SU-DHL-6 (cell line): ENCODE measurements at regions not wholly inside any gene's neighbourhood (a gene's known extent, or its start where the extent isn't known, plus 50 kb on each side); places are given as distances from the start of the nearest gene placed in this dataset.

Experiments used
- H2AFZ ChIP-seq: fragments of 200-600 bp; sonication (generic); 2 replicates; pipeline ENCODE4 v1.6.1; 2014; ENCODE audit warnings: low read depth, mild to moderate bottlenecking, moderate library complexity, mixed read lengths, antibody characterized with exemption, low read length; ENCODE audit not compliant: severe bottlenecking
- H3F3A ChIP-seq: fragments of 200-600 bp; shearing (Covaris generic); 2 replicates; pipeline ENCODE4 v1.6.0; 2016; ENCODE audit warnings: antibody characterized with exemption, mild to moderate bottlenecking; ENCODE audit not compliant: insufficient read depth
- H3K27ac ChIP-seq: fragments of 200-600 bp; sonication (generic); 2 replicates; pipeline ENCODE4 v1.5.1; 2016; ENCODE audit warnings: low read depth, mild to moderate bottlenecking, low read length, moderate library complexity, mixed read lengths
- H3K27me3 ChIP-seq: fragments of 200-600 bp; sonication (generic), shearing (Covaris generic); 2 replicates; pipeline ENCODE4 v1.6.0; 2014; ENCODE audit warnings: mild to moderate bottlenecking, low read length
- H3K36me3 ChIP-seq: fragments of 200-600 bp; sonication (generic); 2 replicates; pipeline ENCODE4 v1.6.1; 2014; ENCODE audit warnings: mild to moderate bottlenecking, low read length, mixed read lengths
- H3K4me2 ChIP-seq: fragments of 300-600, 200-600 bp; shearing (Covaris generic), sonication (generic); 2 replicates; pipeline ENCODE4 v1.6.0; 2014; ENCODE audit warnings: low read length, low read depth, mild to moderate bottlenecking; ENCODE audit not compliant: poor library complexity, severe bottlenecking
- H3K4me3 ChIP-seq: fragments of 200-600 bp; sonication (generic); 2 replicates; pipeline ENCODE4 v1.5.1; 2014; ENCODE audit warnings: antibody characterized with exemption, low read length, mild to moderate bottlenecking, mixed read lengths; ENCODE audit not compliant: insufficient read depth, poor library complexity, severe bottlenecking
- H3K79me2 ChIP-seq: fragments of 200-600 bp; sonication (generic); 2 replicates; pipeline ENCODE4 v1.6.1; 2014; ENCODE audit warnings: mild to moderate bottlenecking, low read length, moderate library complexity; ENCODE audit not compliant: insufficient read depth
- H3K9ac ChIP-seq: fragments of 200-600 bp; sonication (generic); 2 replicates; pipeline ENCODE4 v1.7.0; 2014; ENCODE audit warnings: mild to moderate bottlenecking, low read length
- H3K9me2 ChIP-seq: fragments of 200-600 bp; sonication (generic); replicated peaks from 2 replicates; pipeline ENCODE4 v1.6.1; 2014; ENCODE audit warnings: low read length; ENCODE audit not compliant: insufficient read depth
- H3K9me3 ChIP-seq: fragments of 200-600 bp; sonication (generic); 2 replicates; pipeline ENCODE4 v1.6.1; 2014; ENCODE audit warnings: low read length, mixed read lengths; ENCODE audit not compliant: insufficient read depth
- H4K20me1 ChIP-seq: fragments of 200-600 bp; sonication (generic); 2 replicates; pipeline ENCODE4 v1.6.1; 2014; ENCODE audit warnings: low read depth, mild to moderate bottlenecking, antibody characterized with exemption, low read length, moderate library complexity, mixed read lengths
- CTCF ChIP-seq: fragments of 200-600 bp; sonication (generic); IDR thresholded peaks from one replicate; pipeline ENCODE4 v1.5.1; 2017; ENCODE audit warnings: antibody characterized with exemption, mild to moderate bottlenecking, low read length, moderate library complexity; ENCODE audit not compliant: insufficient read depth, poor library complexity, severe bottlenecking
- EZH2phosphoT487 ChIP-seq: fragments of 200-600 bp; sonication (generic), shearing (Covaris generic); conservative IDR thresholded peaks from 2 replicates; pipeline ENCODE4 v1.6.1; 2018; ENCODE audit warnings: mild to moderate bottlenecking, antibody characterized with exemption, low read length, moderate library complexity, mixed read lengths

- no peaks in the 10 kb centered on the region for H4K20me1 ChIP-seq
- no peak overlapping the region for H3K4me2 ChIP-seq
- H3K36me3 ChIP-seq: no peaks in the 10 kb centered on the region
- no peak for TF ChIP-seq CTCF
- TF ChIP-seq EZH2phosphoT487: no peak
- H3K79me2 ChIP-seq: no peaks in the 10 kb centered on the region
- H3K9ac ChIP-seq: no peak overlapping the region
- H3K27ac ChIP-seq: no peak overlapping the region
- H3K27me3 ChIP-seq: no peaks in the 10 kb centered on the region
- H3K4me3 ChIP-seq: no peak overlapping the region
- H2AFZ ChIP-seq: no peak overlapping the region
- H3K9me3 ChIP-seq: no peaks in the 10 kb centered on the region
- no peaks in the 10 kb centered on the region for H3F3A ChIP-seq
- H3K9me2 ChIP-seq: no peaks in the 10 kb centered on the region
Measured at GRCh38 chr15:94127006-94127405, 104.4 kb upstream of the MCTP2 start.

- no peaks in the 10 kb centered on the region for H4K20me1 ChIP-seq
- no peak overlapping the region for H3K4me2 ChIP-seq
- no peaks in the 10 kb centered on the region for H3K9me3 ChIP-seq
- no peak overlapping the region for H2AFZ ChIP-seq
- no peaks in the 10 kb centered on the region for H3K79me2 ChIP-seq
- H3F3A ChIP-seq: no peaks in the 10 kb centered on the region
- no peaks in the 10 kb centered on the region for H3K27me3 ChIP-seq
- no peaks in the 10 kb centered on the region for H3K36me3 ChIP-seq
- H3K9ac ChIP-seq: no peak overlapping the region
- TF ChIP-seq EZH2phosphoT487: no peak
- TF ChIP-seq CTCF: no peak
- H3K9me2 ChIP-seq: no peaks in the 10 kb centered on the region
- no peak overlapping the region for H3K27ac ChIP-seq
- no peak overlapping the region for H3K4me3 ChIP-seq
Measured at GRCh38 chr15:94125698-94126097, 105.7 kb upstream of the MCTP2 start.

DNA sequence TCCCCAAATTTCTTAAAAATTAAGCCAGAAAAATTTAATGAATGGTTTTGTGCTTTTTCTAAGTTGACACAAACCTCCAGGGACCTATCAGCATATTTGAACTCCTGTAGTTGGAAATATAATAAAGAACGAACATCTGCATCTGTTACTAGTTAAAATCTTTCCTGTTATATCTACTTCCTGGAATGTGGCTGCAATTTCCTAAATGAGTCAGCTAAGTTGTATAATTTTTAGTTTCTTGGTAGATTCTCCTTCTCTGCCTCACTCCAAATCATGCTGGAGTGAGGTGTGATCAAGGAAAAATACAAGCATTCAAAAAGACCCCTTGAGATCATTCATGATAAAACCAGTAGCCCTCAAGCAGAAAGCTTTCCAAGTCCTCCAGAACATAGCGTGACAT lies 106.2 kb upstream of the MCTP2 start:
- Histone ChIP-seq H3K27me3 (no peaks in the 10 kb centered on the region), H3F3A (no peaks in the 10 kb centered on the region), H3K4me3 (no peak overlapping the region), H3K36me3 (no peaks in the 10 kb centered on the region), H3K9me2 (no peaks in the 10 kb centered on the region), H4K20me1 (no peaks in the 10 kb centered on the region), H3K9ac (no peak overlapping the region), H3K27ac (no peak overlapping the region), H3K4me2 (no peak overlapping the region), H3K9me3 (no peaks in the 10 kb centered on the region), H3K79me2 (no peaks in the 10 kb centered on the region), H2AFZ (no peak overlapping the region)
- TF ChIP-seq EZH2phosphoT487: no peak
- no peak for TF ChIP-seq CTCF

- H3K9me3 ChIP-seq: no peaks in the 10 kb centered on the region
Measured at GRCh38 chr15:94122516-94122915, 108.8 kb upstream of the MCTP2 start.

More at GRCh38 chr15:94122516-94122915, 108.8 kb upstream of the MCTP2 start:
- no peak overlapping the region for H3K27ac ChIP-seq
- no peak overlapping the region for H3K9ac ChIP-seq
- H3K27me3 ChIP-seq: no peaks in the 10 kb centered on the region
- H3K36me3 ChIP-seq: no peaks in the 10 kb centered on the region
- no peaks in the 10 kb centered on the region for H3K9me2 ChIP-seq
- no peaks in the 10 kb centered on the region for H3F3A ChIP-seq
- no peak overlapping the region for H2AFZ ChIP-seq
- H3K4me2 ChIP-seq: no peak overlapping the region
- no peak overlapping the region for H3K4me3 ChIP-seq
- no peaks in the 10 kb centered on the region for H4K20me1 ChIP-seq
- no peaks in the 10 kb centered on the region for H3K79me2 ChIP-seq
- TF ChIP-seq EZH2phosphoT487: no peak
